ENCODE measurements at regions not wholly inside any gene's neighbourhood (a gene's known extent, or its start where the extent isn't known, plus 50 kb on each side); places are given as distances from the start of the nearest gene placed in this dataset.

GRCh38 chr11:59264736-59265135 lies 52.0 kb upstream of the MPEG1 start:
- no peak overlapping the region for H3K4me3 ChIP-seq (replicated peaks in 1 of 2; ENCODE audit: low read depth in 2 of 2, low read length in 2 of 2)
- DNase-seq (ENCODE audit: low read depth in 2 of 2), result no peak
- TF ChIP-seq, protein P1, sequence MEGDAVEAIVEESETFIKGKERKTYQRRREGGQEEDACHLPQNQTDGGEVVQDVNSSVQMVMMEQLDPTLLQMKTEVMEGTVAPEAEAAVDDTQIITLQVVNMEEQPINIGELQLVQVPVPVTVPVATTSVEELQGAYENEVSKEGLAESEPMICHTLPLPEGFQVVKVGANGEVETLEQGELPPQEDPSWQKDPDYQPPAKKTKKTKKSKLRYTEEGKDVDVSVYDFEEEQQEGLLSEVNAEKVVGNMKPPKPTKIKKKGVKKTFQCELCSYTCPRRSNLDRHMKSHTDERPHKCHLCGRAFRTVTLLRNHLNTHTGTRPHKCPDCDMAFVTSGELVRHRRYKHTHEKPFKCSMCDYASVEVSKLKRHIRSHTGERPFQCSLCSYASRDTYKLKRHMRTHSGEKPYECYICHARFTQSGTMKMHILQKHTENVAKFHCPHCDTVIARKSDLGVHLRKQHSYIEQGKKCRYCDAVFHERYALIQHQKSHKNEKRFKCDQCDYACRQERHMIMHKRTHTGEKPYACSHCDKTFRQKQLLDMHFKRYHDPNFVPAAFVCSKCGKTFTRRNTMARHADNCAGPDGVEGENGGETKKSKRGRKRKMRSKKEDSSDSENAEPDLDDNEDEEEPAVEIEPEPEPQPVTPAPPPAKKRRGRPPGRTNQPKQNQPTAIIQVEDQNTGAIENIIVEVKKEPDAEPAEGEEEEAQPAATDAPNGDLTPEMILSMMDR (IDR thresholded peaks at IDR 0.05; ENCODE audit: low read depth, low read length), result no peak

GRCh38 chr11:59263225-59263894 lies 50.6 kb upstream of the MPEG1 start:
- TF ChIP-seq, protein P1 (IDR thresholded peaks at IDR 0.05; ENCODE audit: low read depth, low read length), result no peak
- no peak for DNase-seq (ENCODE audit: low read depth in 2 of 2)
- H3K4me3 ChIP-seq (replicated peaks in 1 of 2; ENCODE audit: low read depth in 2 of 2, low read length in 2 of 2), result no peak overlapping the region

Measured in cardiac fibroblast (primary cell).